ENCODE measurements at regions not wholly inside any gene's neighbourhood (a gene's known extent, or its start where the extent isn't known, plus 50 kb on each side); places are given as distances from the start of the nearest gene placed in this dataset.

- TF ChIP-seq CTCF (IDR thresholded peaks at IDR 0.05; ENCODE audit: low read depth, low read length, poor library complexity, severe bottlenecking) (no peak), EZH2phosphoT487 (IDR thresholded peaks at IDR 0.05; ENCODE audit: borderline replicate concordance, low read length) (no peak)
Observed at GRCh38 chr12:86801439-86801838, 545.2 kb upstream of the MGAT4C start.

All from DOHH2 (cell line).